Mucosa of gallbladder (tissue), 1 donor: ENCODE measurements at regions not wholly inside any gene's neighbourhood (a gene's known extent, or its start where the extent isn't known, plus 50 kb on each side); places are given as distances from the start of the nearest gene placed in this dataset.

Experiments
- DNase-seq: peaks from one replicate; pipeline ENCODE4 v3.0.0-alpha.2; 2020; ENCODE audit warnings: low spot score
- donor health status: DM: no; HTN: no; CAD: no.

GRCh38 chr6:165722022-165722421, 59.0 kb upstream of the PDE10A start:
- DNase-seq: no peak

GRCh38 chr6:165721356-165721755, 58.3 kb upstream of the PDE10A start:
- DNase-seq: no peak

GRCh38 chr6:165718491-165718891, 55.5 kb upstream of the PDE10A start:
- DNase-seq: no peak

- DNase-seq: no peak
Measured at GRCh38 chr6:165717732-165718465, 54.9 kb upstream of the PDE10A start.

DNA sequence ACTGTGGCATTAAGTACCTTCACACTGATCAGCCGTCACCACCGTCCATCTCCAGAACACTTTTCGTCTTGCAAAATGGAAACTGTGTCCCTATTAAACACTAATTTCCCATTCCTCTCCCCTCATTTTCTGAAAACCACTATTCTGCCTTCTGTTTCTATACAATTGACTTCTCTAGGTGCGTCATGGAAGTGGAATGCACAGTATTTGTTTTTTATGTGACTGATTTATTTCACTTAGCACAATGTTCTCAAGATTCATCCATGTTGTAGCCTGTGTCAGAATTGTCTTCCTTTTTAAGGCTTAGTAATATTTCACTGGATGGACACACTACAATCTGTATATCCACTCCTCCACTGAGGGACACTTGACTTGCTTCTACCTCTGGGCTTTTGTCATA, 53.8 kb upstream of the PDE10A start:
- DNase-seq: no peak

GRCh38 chr6:165715428-165715827, 52.4 kb upstream of the PDE10A start:
- no peak for DNase-seq

DNA sequence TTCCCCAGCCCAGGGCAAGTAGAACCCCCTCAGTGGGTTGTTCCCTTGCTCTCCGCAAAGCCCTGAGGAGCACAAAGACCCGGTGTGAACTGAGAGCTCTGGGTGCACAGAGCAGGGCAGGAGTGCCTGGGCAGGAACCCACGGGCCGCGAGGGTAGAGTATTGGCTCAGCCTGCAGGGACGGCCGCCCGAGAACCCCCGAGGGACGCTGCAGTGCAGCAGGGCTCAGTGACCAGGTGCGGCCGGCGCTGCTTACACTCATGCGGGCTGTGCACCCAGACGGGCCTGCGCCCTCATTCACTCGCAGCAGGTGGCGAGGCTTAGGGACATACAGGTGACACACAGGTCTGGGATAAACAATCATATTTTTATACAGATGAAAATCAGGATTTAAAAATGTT, 51.9 kb upstream of the PDE10A start:
- DNase-seq: no peak

DNA sequence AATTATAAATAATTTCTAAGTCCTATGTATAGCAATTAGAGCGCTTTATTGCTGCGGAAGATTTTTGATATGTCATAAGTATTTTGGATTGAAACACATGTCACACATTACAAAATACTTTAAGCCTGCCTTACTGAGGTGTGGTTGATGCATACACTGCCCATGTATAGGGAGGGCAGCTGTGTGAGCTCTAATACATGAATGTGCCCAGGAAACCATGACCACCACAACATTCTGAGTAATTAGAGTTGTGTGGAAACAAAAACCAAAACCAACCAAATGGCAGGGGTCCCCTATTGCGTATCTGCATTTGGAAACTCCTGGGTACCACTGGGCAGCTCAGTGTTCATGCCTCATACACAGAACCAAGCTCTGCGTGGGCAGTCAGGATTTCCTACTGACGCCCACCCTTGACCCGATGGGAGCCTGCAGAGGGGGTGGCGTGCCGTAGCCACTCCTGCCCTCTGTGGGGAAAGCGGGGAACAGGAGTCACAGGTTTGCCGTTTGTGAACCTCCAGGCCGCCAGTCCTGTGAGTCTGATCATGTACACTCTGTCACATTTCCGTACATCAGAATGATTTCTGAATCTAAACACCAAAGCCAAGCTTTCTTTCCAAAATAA, 50.9 kb upstream of the PDE10A start:
- DNase-seq: no peak
